Sigmoid colon (tissue), 6 donors: ENCODE measurements at regions not wholly inside any gene's neighbourhood (a gene's known extent, or its start where the extent isn't known, plus 50 kb on each side); places are given as distances from the start of the nearest gene placed in this dataset.

ENCODE experiments used
- DNase-seq: peaks from one replicate; pipeline ENCODE4 v3.0.0-alpha.2; 2019
- H3K27ac ChIP-seq, 4 donors: fragments of 200-600 bp; sonication (generic); one replicate each; pipeline ENCODE4 v1.5.1; 2016 to 2019; ENCODE audit warnings: mild to moderate bottlenecking in 1 of 4
- H3K27me3 ChIP-seq, 3 donors: fragments of 200-600 bp; sonication (generic); one replicate each; pipeline ENCODE4 v1.5.1; 2019; ENCODE audit warnings: mild to moderate bottlenecking in 1 of 3
- H3K36me3 ChIP-seq, 4 donors: fragments of 200-600 bp; sonication (generic); one replicate each; pipeline ENCODE4 v1.5.1; 2016 to 2019
- H3K4me1 ChIP-seq, 4 donors: fragments of 200-600 bp; sonication (generic); one replicate each; pipeline ENCODE4 v1.5.1; 2017 to 2019
- H3K4me3 ChIP-seq, 4 donors: fragments of 200-600 bp; sonication (generic); one replicate each; pipeline ENCODE4 v1.5.1; 2017 to 2019; ENCODE audit warnings: mild to moderate bottlenecking in 2 of 4, moderate library complexity in 1 of 4
- H3K9me3 ChIP-seq, 4 donors: fragments of 200-600 bp in 3 of 4; sonication (generic) in 3 of 4; one replicate each; pipeline versions ENCODE4 v1.5.1 to v1.6.1; 2013 to 2019
- EP300 ChIP-seq, 4 donors: sonication (generic); formaldehyde crosslinking; IDR thresholded peaks; one replicate each; pipeline ENCODE4 v1.6.1; 2017; ENCODE audit warnings: antibody characterized with exemption in 4 of 4
- POLR2A ChIP-seq, 2 donors: fragments of 450-650 bp; IDR thresholded peaks; one replicate each; pipeline ENCODE4 v1.6.1; 2016; ENCODE audit warnings: antibody characterized with exemption in 2 of 2, mild to moderate bottlenecking in 2 of 2, moderate library complexity in 2 of 2
- POLR2AphosphoS5 ChIP-seq, 4 donors: sonication (generic); formaldehyde crosslinking; IDR thresholded peaks; one replicate each; pipeline ENCODE4 v1.6.1; 2017; ENCODE audit warnings: antibody characterized with exemption in 4 of 4
- WGBS, 2 donors: extraction: QIAGEN DNeasy Blood & Tissue Kit; methylation state at CpG; one replicate each; pipeline ENCODE4 v1.1.7; 2013; 5-methylcytosine and 5-hydroxymethylcytosine counted together
- intact Hi-C: fragments of 100-400 bp; cut with DNase I; formaldehyde crosslinking; loops from one replicate; pipeline ENCODE4 v1.15.1; 2023
- TF ChIP-seq, protein P1 (sequence below), 4 experiments: fragments of 450-650 bp in 3 of 4; fragments of 200-600 bp in 1 of 4; IDR thresholded peaks; one replicate each; pipeline ENCODE4 v1.5.1; 2016 to 2019; ENCODE audit warnings: antibody characterized with exemption in 4 of 4, mild to moderate bottlenecking in 3 of 4, moderate library complexity in 2 of 4
- donor health status: healthy with polysubstance abuse.
- donor health status: healthy.

DNA sequence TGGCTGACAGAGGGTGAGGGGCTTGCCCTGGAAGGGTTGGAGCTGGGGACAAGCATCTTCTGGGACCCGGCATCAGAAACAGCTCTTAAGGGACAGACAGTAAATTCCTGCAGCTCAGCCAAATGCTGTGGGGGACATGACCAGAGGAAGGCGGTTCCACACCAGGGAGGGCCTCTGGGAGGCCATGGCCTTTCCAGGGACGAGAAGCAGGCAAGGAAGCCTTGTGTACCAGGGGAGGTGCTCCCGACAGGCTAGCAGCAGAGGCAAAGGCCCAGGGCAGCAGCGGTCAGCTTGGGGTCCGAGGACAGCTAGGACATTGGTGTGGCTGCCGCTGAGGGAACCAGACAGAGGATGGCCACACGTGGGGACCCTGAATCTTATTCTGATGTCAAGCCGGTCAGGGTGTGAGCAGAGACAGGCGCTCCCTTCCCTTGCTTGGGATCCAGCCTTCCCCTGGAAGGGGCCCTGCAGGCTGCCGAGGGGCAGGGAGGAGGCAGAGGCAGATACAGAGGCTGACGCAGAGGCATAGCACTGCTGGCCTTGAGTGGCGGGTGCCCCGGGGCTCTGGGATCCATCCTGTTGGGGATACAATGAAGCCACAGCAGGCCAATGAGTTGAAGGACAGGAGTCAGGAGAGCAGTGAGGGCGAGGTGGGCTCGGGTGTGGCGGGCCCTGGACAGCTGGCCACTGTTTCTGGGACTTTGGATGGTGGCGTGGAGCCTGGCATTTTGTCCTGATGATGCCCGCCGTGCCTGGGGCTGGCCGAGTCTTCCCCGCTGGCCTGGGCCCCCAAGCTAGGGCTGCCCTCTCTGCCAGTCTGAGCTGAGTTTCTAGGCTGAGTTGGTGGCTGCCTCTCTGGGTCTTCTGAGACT, 64.1 kb upstream of the GPC1 start:
- intact Hi-C loops, result loop anchor here (5.0 kb wide), 2 partner anchors 66 to 119 kb away; partner anchors contain the start of gene GPC1
- Histone ChIP-seq H3K27ac (peak overlapping the region in 3 of 4 donors; percentile 74 to 87 (median 79)), H3K27me3 (no peaks in the 10 kb centered on the region), H3K36me3 (no peaks in the 10 kb centered on the region), H3K9me3 (no peaks in the 10 kb centered on the region), H3K4me1 (peaks cover 0 to 64% (median 43%) of the 10 kb centered on the region in 4 donors), H3K4me3 (no peak overlapping the region)
- TF ChIP-seq EP300 (IDR thresholded peaks at IDR 0.05) (no peak), POLR2AphosphoS5 (IDR thresholded peaks at IDR 0.05) (no peak), POLR2A (IDR thresholded peaks at IDR 0.05) (no peak)
- TF ChIP-seq, protein P1, sequence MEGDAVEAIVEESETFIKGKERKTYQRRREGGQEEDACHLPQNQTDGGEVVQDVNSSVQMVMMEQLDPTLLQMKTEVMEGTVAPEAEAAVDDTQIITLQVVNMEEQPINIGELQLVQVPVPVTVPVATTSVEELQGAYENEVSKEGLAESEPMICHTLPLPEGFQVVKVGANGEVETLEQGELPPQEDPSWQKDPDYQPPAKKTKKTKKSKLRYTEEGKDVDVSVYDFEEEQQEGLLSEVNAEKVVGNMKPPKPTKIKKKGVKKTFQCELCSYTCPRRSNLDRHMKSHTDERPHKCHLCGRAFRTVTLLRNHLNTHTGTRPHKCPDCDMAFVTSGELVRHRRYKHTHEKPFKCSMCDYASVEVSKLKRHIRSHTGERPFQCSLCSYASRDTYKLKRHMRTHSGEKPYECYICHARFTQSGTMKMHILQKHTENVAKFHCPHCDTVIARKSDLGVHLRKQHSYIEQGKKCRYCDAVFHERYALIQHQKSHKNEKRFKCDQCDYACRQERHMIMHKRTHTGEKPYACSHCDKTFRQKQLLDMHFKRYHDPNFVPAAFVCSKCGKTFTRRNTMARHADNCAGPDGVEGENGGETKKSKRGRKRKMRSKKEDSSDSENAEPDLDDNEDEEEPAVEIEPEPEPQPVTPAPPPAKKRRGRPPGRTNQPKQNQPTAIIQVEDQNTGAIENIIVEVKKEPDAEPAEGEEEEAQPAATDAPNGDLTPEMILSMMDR (IDR thresholded peaks at IDR 0.05), result no peak
- 75 to 85% methylated on average over 21 to 22 of the region's 22 CpGs for WGBS, 2 donors
- no peak for DNase-seq

DNA sequence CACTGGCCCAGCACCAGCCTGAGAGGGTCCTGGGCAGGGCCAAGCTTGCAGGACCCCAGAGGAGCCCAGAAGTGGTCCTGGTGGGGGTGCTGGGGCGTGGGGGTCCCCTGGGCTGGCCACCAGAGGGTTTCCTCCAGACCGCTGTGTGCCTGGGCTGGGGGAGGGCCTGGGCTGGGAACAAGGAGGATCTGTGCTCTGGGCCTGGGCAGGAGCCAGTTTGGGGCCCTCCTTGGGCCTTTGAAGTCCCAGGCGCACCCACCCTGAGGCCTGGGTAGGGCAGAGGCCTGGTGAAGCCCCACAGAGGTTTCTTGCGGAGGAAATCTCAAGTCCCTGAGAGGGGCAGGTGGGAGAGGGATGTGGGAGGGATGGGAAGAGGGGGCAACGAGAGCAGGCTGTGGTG, 63.4 kb upstream of the GPC1 start:
- TF ChIP-seq POLR2A (IDR thresholded peaks at IDR 0.05) (no peak), EP300 (IDR thresholded peaks at IDR 0.05) (no peak), POLR2AphosphoS5 (IDR thresholded peaks at IDR 0.05) (no peak)
- TF ChIP-seq, protein P1 (IDR thresholded peaks at IDR 0.05), result no peak
- intact Hi-C loops, result loop anchor here (5.0 kb wide), 2 partner anchors 65 to 120 kb away; partner anchors contain the start of gene GPC1
- Histone ChIP-seq H3K27me3 (no peaks in the 10 kb centered on the region), H3K4me1 (peaks cover 0 to 64% (median 43%) of the 10 kb centered on the region in 4 donors), H3K27ac (peak overlapping the region in 2 of 4 donors; percentile 79 to 87), H3K4me3 (no peak overlapping the region), H3K9me3 (no peaks in the 10 kb centered on the region), H3K36me3 (no peaks in the 10 kb centered on the region)
- WGBS, 2 donors, result 50 to 73% methylated on average over 5 of the region's 5 CpGs
- DNase-seq, result no peak

DNA sequence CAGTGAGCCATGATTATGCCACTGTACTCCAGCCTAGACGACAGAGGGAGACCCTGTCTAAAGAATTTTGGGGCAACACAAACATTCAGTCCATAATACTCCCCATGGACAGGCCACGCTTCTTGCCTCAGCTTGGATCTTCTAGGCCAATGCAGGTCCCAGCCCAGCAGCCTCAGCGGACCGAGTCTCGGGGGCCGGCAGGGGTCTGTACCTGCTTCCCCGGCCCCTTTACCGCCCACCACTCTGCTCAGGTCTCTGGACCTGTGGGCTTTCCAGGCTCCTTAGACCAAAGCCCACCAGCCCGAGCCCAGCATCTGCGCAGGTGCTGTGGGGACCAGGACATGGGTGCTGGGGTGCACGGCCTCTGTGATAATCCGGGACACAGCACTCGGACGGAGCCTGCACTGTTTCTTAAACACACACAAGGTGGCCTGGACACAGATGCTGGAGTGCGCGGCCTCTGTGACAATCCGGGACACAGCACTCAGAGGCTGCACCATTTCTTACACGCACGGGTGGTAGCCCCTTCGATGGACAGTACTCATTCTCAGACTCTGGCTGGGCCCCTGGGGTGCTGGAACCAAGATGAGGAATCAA, 62.1 kb upstream of the GPC1 start:
- Histone ChIP-seq H3K36me3 (no peaks in the 10 kb centered on the region), H3K27me3 (no peaks in the 10 kb centered on the region), H3K4me1 (peaks cover 0 to 64% (median 43%) of the 10 kb centered on the region in 4 donors), H3K9me3 (no peaks in the 10 kb centered on the region), H3K4me3 (no peak overlapping the region), H3K27ac (peak overlapping the region; percentile 74 to 87 (median 76))
- WGBS, 2 donors, result 88 to 91% methylated on average over 20 of the region's 20 CpGs
- intact Hi-C loops, result loop anchor here (5.0 kb wide), 2 partner anchors 64 to 121 kb away; partner anchors contain the start of gene GPC1
- no peak for DNase-seq
- TF ChIP-seq POLR2AphosphoS5 (IDR thresholded peaks at IDR 0.05), result no peak
- no peak for TF ChIP-seq POLR2A (IDR thresholded peaks at IDR 0.05)
- TF ChIP-seq, protein P1 (IDR thresholded peaks at IDR 0.05), result no peak
- TF ChIP-seq EP300 (IDR thresholded peaks at IDR 0.05), result no peak

DNA sequence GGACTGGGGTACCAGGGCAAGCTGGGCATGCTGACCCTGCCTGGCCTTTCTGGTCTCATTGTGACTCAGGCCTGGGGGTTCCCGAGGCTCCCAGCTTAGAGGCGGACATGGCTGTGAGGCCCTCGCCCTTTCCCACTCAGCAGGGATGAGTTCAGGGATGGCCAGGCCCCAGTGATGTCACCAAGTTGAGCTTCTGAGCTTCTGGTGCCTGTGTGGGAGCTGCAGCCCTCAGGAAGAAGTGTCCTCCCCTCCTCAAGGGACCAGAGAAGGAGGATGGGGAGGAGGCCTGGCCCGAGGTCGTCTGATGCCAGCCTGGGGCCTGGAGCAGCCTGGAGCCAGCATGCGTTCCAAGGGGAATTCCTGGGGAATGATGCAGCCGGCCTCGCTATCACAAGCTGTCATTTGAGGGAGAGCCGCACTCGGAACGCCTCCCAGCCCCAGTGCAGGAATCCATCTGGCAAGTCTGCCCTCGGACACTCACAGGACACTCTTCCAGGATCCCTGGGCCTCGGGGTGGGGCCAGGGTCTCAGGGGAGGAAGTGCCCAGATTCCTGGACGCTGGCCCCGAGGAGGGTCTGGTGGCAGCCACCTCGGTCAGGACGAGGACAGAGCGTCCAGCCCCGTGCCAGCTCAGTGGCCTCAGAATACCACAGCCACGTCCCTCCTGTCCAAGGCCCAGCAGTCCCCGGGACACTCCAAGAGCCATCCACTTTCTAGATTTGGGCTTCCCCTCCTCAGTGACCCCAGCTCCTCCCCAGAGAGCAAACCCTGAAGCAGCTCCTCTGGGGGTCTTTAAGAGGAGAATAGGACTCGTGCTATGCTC, 61.2 kb upstream of the GPC1 start:
- peak; percentile 79 for DNase-seq
- Histone ChIP-seq H3K27me3 (no peaks in the 10 kb centered on the region), H3K36me3 (no peaks in the 10 kb centered on the region), H3K4me1 (peaks cover 0 to 56% (median 39%) of the 10 kb centered on the region in 4 donors), H3K9me3 (no peaks in the 10 kb centered on the region), H3K27ac (peak overlapping the region; percentile 74 to 87 (median 76)), H3K4me3 (no peak overlapping the region)
- intact Hi-C loops, result loop anchor here (5.0 kb wide), 2 partner anchors 63 to 122 kb away; partner anchors contain the start of gene GPC1
- TF ChIP-seq, protein P1 (IDR thresholded peaks at IDR 0.05), result no peak
- peak; percentile 20 to 65 (median 64) for TF ChIP-seq POLR2AphosphoS5 (IDR thresholded peaks at IDR 0.05)
- TF ChIP-seq POLR2A (IDR thresholded peaks at IDR 0.05), result no peak
- TF ChIP-seq EP300 (IDR thresholded peaks at IDR 0.05), result peak in 1 of 4 donors; percentile 12
- 54 to 63% methylated on average over 22 of the region's 22 CpGs for WGBS, 2 donors
